Spleen (tissue), 11 donors: ENCODE measurements at regions not wholly inside any gene's neighbourhood (a gene's known extent, or its start where the extent isn't known, plus 50 kb on each side); places are given as distances from the start of the nearest gene placed in this dataset.

Experiments
- DNase-seq: peaks from one replicate; pipeline ENCODE4 v3.0.0-alpha.2; 2020
- H3K27ac ChIP-seq, 8 donors: fragments of 200-600 bp; sonication (generic) in 7 of 8; 1 replicate in 4 of 8; 2 replicates in 4 of 8; pipeline versions ENCODE4 v1.5.0 to v1.8.0; 2016 to 2021; ENCODE audit warnings: inconsistent platforms in 4 of 8, mild to moderate bottlenecking in 4 of 8, moderate library complexity in 1 of 8
- H3K27me3 ChIP-seq, 7 donors: fragments of 200-600 bp; sonication (generic) in 6 of 7; replicated peaks in 1 of 7; 1 replicate in 4 of 7; 2 replicates in 3 of 7; pipeline versions ENCODE4 v1.5.0 to v1.8.0; 2016 to 2021; ENCODE audit warnings: inconsistent platforms in 3 of 7, mild to moderate bottlenecking in 1 of 7
- H3K36me3 ChIP-seq, 6 donors: fragments of 200-600 bp; sonication (generic) in 5 of 6; 1 replicate in 4 of 6; 2 replicates in 2 of 6; pipeline versions ENCODE4 v1.5.0 to v1.8.0; 2016 to 2021; ENCODE audit warnings: inconsistent platforms in 2 of 6
- H3K4me1 ChIP-seq, 6 donors: fragments of 200-600 bp; sonication (generic) in 5 of 6; 1 replicate in 3 of 6; 2 replicates in 3 of 6; pipeline versions ENCODE4 v1.5.0 to v1.8.0; 2016 to 2021; ENCODE audit warnings: inconsistent platforms in 3 of 6
- H3K4me3 ChIP-seq, 8 donors: fragments of 200-600 bp; sonication (generic) in 7 of 8; 1 replicate in 4 of 8; 2 replicates in 4 of 8; pipeline versions ENCODE4 v1.5.0 to v1.8.0; 2016 to 2021; ENCODE audit warnings: inconsistent platforms in 4 of 8, mild to moderate bottlenecking in 4 of 8, moderate library complexity in 2 of 8
- H3K9me3 ChIP-seq, 8 donors: fragments of 200-600 bp; sonication (generic) in 7 of 8; 1 replicate in 4 of 8; 2 replicates in 4 of 8; pipeline versions ENCODE4 v1.5.0 to v1.8.0; 2016 to 2021; ENCODE audit warnings: inconsistent platforms in 4 of 8
- CTCF ChIP-seq, 11 experiments: fragments of 200-600 bp in 7 of 11; fragments of 450-650 bp in 4 of 11; sonication (generic) in 4 of 11; IDR thresholded peaks in 8 of 11; conservative IDR thresholded peaks in 3 of 11; 1 replicate in 7 of 11; 2 replicates in 4 of 11; pipeline versions ENCODE4 v1.4.0 to v1.8.0; 2016 to 2021; ENCODE audit warnings: antibody characterized with exemption in 11 of 11, inconsistent platforms in 4 of 11, mild to moderate bottlenecking in 1 of 11
- POLR2A ChIP-seq, 3 donors: fragments of 450-650 bp; IDR thresholded peaks; one replicate each; pipeline ENCODE4 v1.5.1; 2017; ENCODE audit warnings: antibody characterized with exemption in 3 of 3, mild to moderate bottlenecking in 1 of 3
- POLR2AphosphoS5 ChIP-seq, 3 donors: sonication (generic); formaldehyde crosslinking; IDR thresholded peaks; one replicate each; pipeline ENCODE4 v1.5.1; 2017; ENCODE audit warnings: antibody characterized with exemption in 3 of 3
- WGBS, 5 donors: extraction: QIAGEN DNeasy Blood & Tissue Kit in 3 of 5; methylation state at CpG; one replicate each; pipeline versions ENCODE4 v1.1.5 to v1.1.7; 2013 to 2018; 5-methylcytosine and 5-hydroxymethylcytosine counted together
- intact Hi-C: fragments of 100-400 bp; cut with DNase I; formaldehyde crosslinking; loops from one replicate; pipeline ENCODE4 v1.15.0; 2023; ENCODE audit warnings: low total_unique reads
- donor health status: healthy with polysubstance abuse.
- donor health status: DM: no; HTN: no; CAD: no; lungs with moderate emphysema.
- donor health status: DM: no; HTN: no; CAD: no.
- donor health status: Bipolar disorder and iron deficiency.
- donor health status: healthy.
- donor health status: DM: no; HTN: no; CAD: no.
- donor health status: DM: yes; HTN: yes; CAD: no.

- TF ChIP-seq CTCF (IDR thresholded peaks at IDR 0.05 in 8 of 11, conservative IDR thresholded peaks at IDR 0.05 in 3 of 11) (no peak), POLR2AphosphoS5 (IDR thresholded peaks at IDR 0.05) (no peak), POLR2A (IDR thresholded peaks at IDR 0.05) (no peak)
- Histone ChIP-seq H3K9me3 (no peaks in the 10 kb centered on the region), H3K27ac (no peak overlapping the region), H3K4me1 (no peaks in the 10 kb centered on the region), H3K4me3 (no peak overlapping the region), H3K27me3 (peaks cover 0 to 9% (median 0%) of the 10 kb centered on the region in 7 donors), H3K36me3 (no peaks in the 10 kb centered on the region)
- WGBS, 5 donors: 87 to 94% (median 89%) methylated on average over 8 of the region's 8 CpGs
- intact Hi-C loops: no loop called here
- no peak for DNase-seq
Measured at GRCh38 chr12:105481392-105482300, 151.2 kb downstream of the C12orf75 start.

DNA sequence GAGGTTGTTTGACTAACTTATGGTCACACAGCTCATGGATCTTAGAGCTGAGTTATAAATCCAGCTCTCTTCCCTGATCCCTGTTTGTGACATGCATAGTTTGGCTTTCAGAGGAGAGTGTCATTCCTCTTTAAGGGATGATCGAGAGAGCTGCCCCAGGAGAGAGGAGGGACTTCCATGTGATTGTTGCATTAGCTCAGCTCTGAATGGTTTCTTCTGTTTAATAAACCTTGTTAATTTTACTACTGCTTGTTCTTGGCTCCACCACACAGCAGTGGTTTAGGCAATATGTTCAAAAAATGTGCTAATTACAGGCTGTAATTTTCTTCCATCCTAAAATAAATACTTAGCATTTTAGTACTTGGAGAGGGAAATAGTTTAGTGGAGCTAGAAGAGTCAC lies 152.5 kb downstream of the C12orf75 start:
- 76 to 94% (median 87%) methylated on average over 1 of the region's 1 CpG for WGBS, 5 donors
- Histone ChIP-seq H3K27ac (no peak overlapping the region), H3K4me1 (no peaks in the 10 kb centered on the region), H3K4me3 (no peak overlapping the region), H3K9me3 (no peaks in the 10 kb centered on the region), H3K36me3 (no peaks in the 10 kb centered on the region), H3K27me3 (peaks cover 0 to 3% (median 0%) of the 10 kb centered on the region in 7 donors)
- intact Hi-C loops: no loop called here
- no peak for DNase-seq
- TF ChIP-seq CTCF (IDR thresholded peaks at IDR 0.05 in 8 of 11, conservative IDR thresholded peaks at IDR 0.05 in 3 of 11) (no peak), POLR2A (IDR thresholded peaks at IDR 0.05) (no peak), POLR2AphosphoS5 (IDR thresholded peaks at IDR 0.05) (no peak)

- intact Hi-C loops: no loop called here
- TF ChIP-seq POLR2AphosphoS5 (IDR thresholded peaks at IDR 0.05): no peak
- no peak for TF ChIP-seq CTCF (IDR thresholded peaks at IDR 0.05 in 8 of 11, conservative IDR thresholded peaks at IDR 0.05 in 3 of 11)
- TF ChIP-seq POLR2A (IDR thresholded peaks at IDR 0.05): no peak
- no peaks in the 10 kb centered on the region for H3K9me3 ChIP-seq
- no peak overlapping the region for H3K4me3 ChIP-seq
- no peak overlapping the region for H3K27ac ChIP-seq
- H3K4me1 ChIP-seq: no peaks in the 10 kb centered on the region
- no peaks in the 10 kb centered on the region for H3K36me3 ChIP-seq
- no peaks in the 10 kb centered on the region for H3K27me3 ChIP-seq
- DNase-seq: no peak
Measured at GRCh38 chr12:105483691-105484090, 153.2 kb downstream of the C12orf75 start.

DNA sequence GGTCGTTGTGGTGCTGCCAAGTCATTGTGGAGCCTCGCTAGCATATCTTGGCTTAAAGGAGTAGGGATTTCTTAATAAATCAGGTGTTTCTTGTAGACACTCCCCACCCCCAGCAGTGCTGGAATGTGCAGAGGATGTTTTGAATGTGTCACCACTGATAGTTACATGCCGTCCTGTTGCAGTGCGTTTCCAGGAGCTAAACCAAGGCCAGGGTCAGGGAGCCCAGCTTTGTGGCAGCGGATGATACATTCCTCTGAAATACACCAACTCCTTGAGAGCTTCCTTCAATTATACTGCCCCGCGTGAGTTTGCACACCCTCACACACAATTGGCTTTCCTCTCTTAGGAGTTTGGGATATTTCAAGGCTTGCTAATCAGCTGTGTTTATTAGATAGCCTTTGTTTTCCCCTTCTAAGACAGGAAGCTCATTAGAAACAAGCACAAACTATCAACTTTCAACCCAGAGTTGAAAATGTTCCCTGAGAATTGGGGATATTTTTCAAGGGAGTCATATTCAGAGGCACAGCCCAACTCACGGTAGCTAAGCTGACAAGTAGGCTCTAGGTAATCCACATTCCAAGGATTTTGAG lies 154.9 kb downstream of the C12orf75 start:
- no peaks in the 10 kb centered on the region for H3K27me3 ChIP-seq
- H3K9me3 ChIP-seq: no peaks in the 10 kb centered on the region
- H3K36me3 ChIP-seq: no peaks in the 10 kb centered on the region
- peak overlapping the region in 3 of 8 donors; percentile 20 to 64 (median 63) for H3K27ac ChIP-seq
- TF ChIP-seq CTCF (IDR thresholded peaks at IDR 0.05 in 8 of 11, conservative IDR thresholded peaks at IDR 0.05 in 3 of 11) (no peak), POLR2AphosphoS5 (IDR thresholded peaks at IDR 0.05) (peak in 2 of 3 donors; percentile 31 to 49), POLR2A (IDR thresholded peaks at IDR 0.05) (no peak)
- H3K4me1 ChIP-seq: no peaks in the 10 kb centered on the region
- no peak for DNase-seq
- H3K4me3 ChIP-seq: no peak overlapping the region
- 58 to 78% (median 67%) methylated on average over 8 of the region's 8 CpGs for WGBS, 5 donors
- intact Hi-C loops: no loop called here
